ENCODE measurements at regions not wholly inside any gene's neighbourhood (a gene's known extent, or its start where the extent isn't known, plus 50 kb on each side); places are given as distances from the start of the nearest gene placed in this dataset.

DNA sequence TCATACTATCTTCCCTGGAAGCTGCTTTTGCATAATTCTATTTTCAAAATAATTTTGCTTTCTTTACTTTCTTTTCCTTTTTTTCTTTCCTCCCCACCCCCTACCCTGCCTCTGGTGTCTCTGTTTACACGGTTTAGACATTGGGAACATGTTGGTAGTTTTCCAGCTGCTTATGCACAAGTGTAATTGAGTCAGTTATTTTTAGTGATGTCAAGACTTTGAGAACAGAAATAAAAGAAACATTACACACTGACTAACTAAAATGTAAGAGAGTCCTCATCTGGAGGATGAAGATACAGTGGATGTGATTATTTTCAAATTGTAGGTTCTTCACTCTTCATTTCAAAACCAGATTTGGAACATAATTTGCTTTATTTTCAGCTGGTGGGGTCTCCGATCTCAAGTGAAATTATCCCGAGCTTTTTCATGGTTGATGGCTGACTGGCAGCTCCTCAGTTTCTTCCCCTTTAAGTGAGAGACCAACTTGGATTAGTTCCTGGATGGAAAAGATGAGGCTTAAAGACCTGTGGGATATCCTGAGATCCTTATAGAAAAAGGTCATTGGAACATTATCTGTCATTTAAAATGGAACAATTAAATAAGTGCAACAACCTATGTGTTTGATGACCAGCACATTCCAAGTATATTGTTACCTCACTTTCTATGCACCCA lies 154.4 kb upstream of the ZNF462 start:
- TF ChIP-seq POLR2A (IDR thresholded peaks at IDR 0.05; ENCODE audit: low read depth, low read length) (no peak), EZH2 (IDR thresholded peaks at IDR 0.05; ENCODE audit: borderline replicate concordance, low read depth, low read length, severe bottlenecking) (no peak), JUN (IDR thresholded peaks at IDR 0.05; ENCODE audit: borderline replicate concordance, insufficient read depth, insufficient read length, low read depth) (no peak), MAX (IDR thresholded peaks at IDR 0.05; ENCODE audit: insufficient read depth, insufficient read length) (no peak), POLR2AphosphoS5 (IDR thresholded peaks at IDR 0.05; ENCODE audit: insufficient read depth, low read depth, low read length) (no peak), FOS (IDR thresholded peaks at IDR 0.05; ENCODE audit: borderline replicate concordance, insufficient read depth, low read length) (no peak)
- TF ChIP-seq, protein P1, sequence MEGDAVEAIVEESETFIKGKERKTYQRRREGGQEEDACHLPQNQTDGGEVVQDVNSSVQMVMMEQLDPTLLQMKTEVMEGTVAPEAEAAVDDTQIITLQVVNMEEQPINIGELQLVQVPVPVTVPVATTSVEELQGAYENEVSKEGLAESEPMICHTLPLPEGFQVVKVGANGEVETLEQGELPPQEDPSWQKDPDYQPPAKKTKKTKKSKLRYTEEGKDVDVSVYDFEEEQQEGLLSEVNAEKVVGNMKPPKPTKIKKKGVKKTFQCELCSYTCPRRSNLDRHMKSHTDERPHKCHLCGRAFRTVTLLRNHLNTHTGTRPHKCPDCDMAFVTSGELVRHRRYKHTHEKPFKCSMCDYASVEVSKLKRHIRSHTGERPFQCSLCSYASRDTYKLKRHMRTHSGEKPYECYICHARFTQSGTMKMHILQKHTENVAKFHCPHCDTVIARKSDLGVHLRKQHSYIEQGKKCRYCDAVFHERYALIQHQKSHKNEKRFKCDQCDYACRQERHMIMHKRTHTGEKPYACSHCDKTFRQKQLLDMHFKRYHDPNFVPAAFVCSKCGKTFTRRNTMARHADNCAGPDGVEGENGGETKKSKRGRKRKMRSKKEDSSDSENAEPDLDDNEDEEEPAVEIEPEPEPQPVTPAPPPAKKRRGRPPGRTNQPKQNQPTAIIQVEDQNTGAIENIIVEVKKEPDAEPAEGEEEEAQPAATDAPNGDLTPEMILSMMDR (IDR thresholded peaks at IDR 0.05; ENCODE audit: extremely low read depth in 1 of 2, insufficient read depth in 1 of 2, low read depth in 1 of 2, low read length in 2 of 2), result no peak
